ENCODE measurements at regions not wholly inside any gene's neighbourhood (a gene's known extent, or its start where the extent isn't known, plus 50 kb on each side); places are given as distances from the start of the nearest gene placed in this dataset.

DNA sequence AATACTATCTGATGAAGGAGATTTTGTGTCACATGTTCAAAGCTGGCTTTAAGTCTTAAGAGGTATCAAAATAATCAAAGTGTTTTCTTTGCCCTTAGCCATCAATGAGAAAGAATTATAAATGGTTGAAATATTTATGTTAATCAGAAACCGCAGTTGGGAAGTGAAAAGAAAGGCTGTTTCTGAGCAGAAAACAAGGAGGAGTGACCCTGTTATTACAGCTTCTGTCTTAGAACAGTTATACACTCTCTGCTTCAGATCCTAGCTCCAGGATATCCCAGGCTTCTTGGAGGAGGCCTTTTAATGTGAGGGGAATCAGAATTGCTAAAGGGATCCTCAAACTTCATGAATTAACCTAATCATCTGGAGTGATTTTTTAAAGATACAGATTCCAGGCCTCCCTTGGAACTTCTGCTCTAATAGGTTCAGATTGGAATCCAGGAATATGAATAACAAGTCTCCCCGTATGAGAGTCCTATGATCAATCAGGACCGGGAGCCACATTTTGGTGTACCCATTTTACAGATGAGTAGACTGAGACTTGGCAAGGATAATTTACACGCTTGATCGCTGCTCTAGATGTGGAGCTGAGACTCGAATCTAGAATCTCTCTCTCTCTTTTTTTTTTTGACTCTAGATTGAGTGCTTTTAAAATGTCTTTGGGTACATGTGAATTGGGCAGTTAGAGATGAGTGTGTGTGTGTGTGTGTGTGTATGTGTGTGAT is 50.8 kb upstream of the JAG1 start:
- no peak overlapping the region for H3K27ac ChIP-seq (ENCODE audit: low read depth, low read length, severe bottlenecking)
- no peaks in the 10 kb centered on the region for H3K36me3 ChIP-seq (ENCODE audit: control insufficient read depth, insufficient read depth, low read length)
- 84 to 90% methylated on average over 4 to 5 of the region's 6 CpGs for WGBS, 2 experiments (ENCODE audit: insufficient coverage in 2 of 2)
- no peaks in the 10 kb centered on the region for H3K9me3 ChIP-seq (ENCODE audit: control insufficient read depth, low read length)
- no peak overlapping the region for H3K4me3 ChIP-seq (ENCODE audit: extremely low read depth, insufficient read depth, low read length, poor library complexity, severe bottlenecking)
- no peaks in the 10 kb centered on the region for H3K4me1 ChIP-seq (ENCODE audit: control insufficient read depth, insufficient read depth, low read length, poor library complexity, severe bottlenecking)

- no peaks in the 10 kb centered on the region for H3K36me3 ChIP-seq (ENCODE audit: control insufficient read depth, insufficient read depth, low read length)
- WGBS, 2 experiments (ENCODE audit: insufficient coverage in 2 of 2) = 75 to 100% methylated on average over 3 to 4 of the region's 8 CpGs
- H3K27ac ChIP-seq (ENCODE audit: low read depth, low read length, severe bottlenecking) = no peak overlapping the region
- no peaks in the 10 kb centered on the region for H3K9me3 ChIP-seq (ENCODE audit: control insufficient read depth, low read length)
- no peaks in the 10 kb centered on the region for H3K4me1 ChIP-seq (ENCODE audit: control insufficient read depth, insufficient read depth, low read length, poor library complexity, severe bottlenecking)
- H3K4me3 ChIP-seq (ENCODE audit: extremely low read depth, insufficient read depth, low read length, poor library complexity, severe bottlenecking) = no peak overlapping the region
These were observed 55.3 kb upstream of the JAG1 start for GRCh38 chr20:10728873-10729670.

DNA sequence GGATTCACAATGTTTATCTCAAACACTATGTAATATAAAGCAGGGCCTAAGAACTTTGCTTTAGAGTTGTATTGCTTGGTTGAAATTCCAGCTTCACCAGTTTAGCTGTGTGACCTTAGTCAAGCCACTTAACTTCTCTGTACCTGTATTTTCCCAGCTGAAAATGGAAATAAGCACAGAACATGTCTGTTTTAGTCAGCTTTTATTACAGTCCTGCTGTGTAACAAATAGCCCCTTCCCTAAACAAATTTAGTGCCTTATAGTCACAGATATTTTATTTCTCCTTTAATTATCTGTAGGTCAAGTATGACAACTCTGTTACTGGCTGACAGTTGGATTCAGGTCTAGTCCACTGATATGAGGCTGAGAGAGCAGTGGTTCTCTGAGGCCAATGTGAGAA is 56.0 kb upstream of the JAG1 start:
- Histone ChIP-seq H3K4me1 (ENCODE audit: control insufficient read depth, insufficient read depth, low read length, poor library complexity, severe bottlenecking) (no peaks in the 10 kb centered on the region), H3K4me3 (ENCODE audit: extremely low read depth, insufficient read depth, low read length, poor library complexity, severe bottlenecking) (no peak overlapping the region), H3K36me3 (ENCODE audit: control insufficient read depth, insufficient read depth, low read length) (no peaks in the 10 kb centered on the region), H3K27ac (ENCODE audit: low read depth, low read length, severe bottlenecking) (no peak overlapping the region), H3K9me3 (ENCODE audit: control insufficient read depth, low read length) (no peaks in the 10 kb centered on the region)

- H3K9me3 ChIP-seq (ENCODE audit: control insufficient read depth, low read length) = no peaks in the 10 kb centered on the region
- no peak overlapping the region for H3K4me3 ChIP-seq (ENCODE audit: extremely low read depth, insufficient read depth, low read length, poor library complexity, severe bottlenecking)
- no peak overlapping the region for H3K27ac ChIP-seq (ENCODE audit: low read depth, low read length, severe bottlenecking)
- no peaks in the 10 kb centered on the region for H3K36me3 ChIP-seq (ENCODE audit: control insufficient read depth, insufficient read depth, low read length)
- no peaks in the 10 kb centered on the region for H3K4me1 ChIP-seq (ENCODE audit: control insufficient read depth, insufficient read depth, low read length, poor library complexity, severe bottlenecking)
- no CpG with 5 or more reads among the region's 1 CpG for WGBS, 2 experiments (ENCODE audit: insufficient coverage in 2 of 2)
These were observed 56.9 kb upstream of the JAG1 start for GRCh38 chr20:10730629-10731183.

DNA sequence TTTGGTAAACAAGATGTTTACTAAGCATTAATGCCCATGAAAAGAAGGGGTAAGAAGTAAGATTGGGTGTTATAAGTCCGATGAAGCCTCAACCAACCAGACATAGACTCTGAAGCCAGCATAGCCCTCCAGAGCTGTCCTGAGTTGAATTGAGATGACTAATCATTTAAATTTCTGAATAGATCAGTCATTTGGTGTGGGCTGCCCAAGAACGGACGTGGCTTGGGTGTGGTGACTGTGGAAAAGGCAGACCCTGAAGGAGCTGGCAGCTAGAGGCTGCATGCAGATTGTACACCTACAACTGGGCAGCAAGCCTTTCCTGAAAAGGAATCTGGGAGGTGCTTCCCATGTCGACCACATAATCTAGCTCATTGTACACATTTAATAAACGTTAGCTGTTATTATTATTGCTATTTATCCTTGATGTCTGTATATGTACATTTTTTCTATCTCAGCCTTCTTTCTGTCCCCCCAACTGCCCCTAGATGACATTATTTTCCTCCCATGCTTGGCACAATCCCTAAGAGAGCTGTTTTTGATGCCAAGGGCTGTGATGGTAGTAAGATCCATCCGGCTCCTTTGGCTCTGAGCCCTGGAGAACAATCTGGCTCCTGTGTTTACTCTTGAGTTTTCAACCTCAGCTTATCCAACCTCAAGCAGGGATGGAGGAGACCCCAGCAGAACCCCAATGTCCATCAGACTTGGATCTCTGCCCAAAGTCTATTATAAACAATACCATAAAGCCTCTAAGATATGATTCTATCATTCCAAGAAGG is 57.6 kb upstream of the JAG1 start:
- no peaks in the 10 kb centered on the region for H3K9me3 ChIP-seq (ENCODE audit: control insufficient read depth, low read length)
- H3K4me1 ChIP-seq (ENCODE audit: control insufficient read depth, insufficient read depth, low read length, poor library complexity, severe bottlenecking) = no peaks in the 10 kb centered on the region
- H3K36me3 ChIP-seq (ENCODE audit: control insufficient read depth, insufficient read depth, low read length) = no peaks in the 10 kb centered on the region
- 81 to 100% methylated on average over 1 to 2 of the region's 6 CpGs for WGBS, 2 experiments (ENCODE audit: insufficient coverage in 2 of 2)
- H3K27ac ChIP-seq (ENCODE audit: low read depth, low read length, severe bottlenecking) = no peak overlapping the region
- H3K4me3 ChIP-seq (ENCODE audit: extremely low read depth, insufficient read depth, low read length, poor library complexity, severe bottlenecking) = no peak overlapping the region

- Histone ChIP-seq H3K4me3 (ENCODE audit: extremely low read depth, insufficient read depth, low read length, poor library complexity, severe bottlenecking) (no peak overlapping the region), H3K4me1 (ENCODE audit: control insufficient read depth, insufficient read depth, low read length, poor library complexity, severe bottlenecking) (no peaks in the 10 kb centered on the region), H3K9me3 (ENCODE audit: control insufficient read depth, low read length) (no peaks in the 10 kb centered on the region), H3K36me3 (ENCODE audit: control insufficient read depth, insufficient read depth, low read length) (no peaks in the 10 kb centered on the region), H3K27ac (ENCODE audit: low read depth, low read length, severe bottlenecking) (no peak overlapping the region)
- 88% methylated on average over 1 of the region's 1 CpG; no CpG with 5 or more reads in 1 of the 2 experiments for WGBS, 2 experiments (ENCODE audit: insufficient coverage in 2 of 2)
These were observed 59.3 kb upstream of the JAG1 start for GRCh38 chr20:10733122-10733521.

GRCh38 chr20:10735195-10735949 is 61.6 kb upstream of the JAG1 start:
- no peaks in the 10 kb centered on the region for H3K36me3 ChIP-seq (ENCODE audit: control insufficient read depth, insufficient read depth, low read length)
- H3K27ac ChIP-seq (ENCODE audit: low read depth, low read length, severe bottlenecking) = no peak overlapping the region
- no peaks in the 10 kb centered on the region for H3K4me1 ChIP-seq (ENCODE audit: control insufficient read depth, insufficient read depth, low read length, poor library complexity, severe bottlenecking)
- H3K4me3 ChIP-seq (ENCODE audit: extremely low read depth, insufficient read depth, low read length, poor library complexity, severe bottlenecking) = no peak overlapping the region
- 93 to 97% methylated on average over 10 to 11 of the region's 14 CpGs for WGBS, 2 experiments (ENCODE audit: insufficient coverage in 2 of 2)
- H3K9me3 ChIP-seq (ENCODE audit: control insufficient read depth, low read length) = no peaks in the 10 kb centered on the region

DNA sequence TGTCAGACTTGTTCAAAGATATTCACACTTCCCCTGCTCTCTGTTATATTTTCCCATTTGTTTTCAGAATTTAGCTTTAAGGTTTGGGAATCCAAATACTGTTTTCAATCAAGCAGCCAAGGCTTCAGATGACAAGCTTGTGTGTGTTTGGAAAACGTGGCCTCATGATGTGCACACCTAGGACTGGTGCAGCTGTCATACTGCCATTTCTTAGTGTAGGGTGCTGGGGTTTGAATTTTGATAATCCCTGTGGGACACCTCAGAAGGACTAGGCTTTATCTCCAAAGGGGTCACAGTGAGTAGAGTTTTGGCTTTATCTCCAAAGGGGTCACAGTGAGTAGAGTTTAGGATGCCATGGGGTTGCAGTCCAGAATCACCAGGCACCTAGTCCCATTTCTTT is 65.3 kb upstream of the JAG1 start:
- WGBS, 2 experiments (ENCODE audit: insufficient coverage in 2 of 2) = 88 to 89% methylated on average over 1 of the region's 1 CpG
- Histone ChIP-seq H3K27ac (ENCODE audit: low read depth, low read length, severe bottlenecking) (no peak overlapping the region), H3K4me3 (ENCODE audit: extremely low read depth, insufficient read depth, low read length, poor library complexity, severe bottlenecking) (no peak overlapping the region), H3K4me1 (ENCODE audit: control insufficient read depth, insufficient read depth, low read length, poor library complexity, severe bottlenecking) (no peaks in the 10 kb centered on the region), H3K9me3 (ENCODE audit: control insufficient read depth, low read length) (no peaks in the 10 kb centered on the region), H3K36me3 (ENCODE audit: control insufficient read depth, insufficient read depth, low read length) (no peaks in the 10 kb centered on the region)

DNA sequence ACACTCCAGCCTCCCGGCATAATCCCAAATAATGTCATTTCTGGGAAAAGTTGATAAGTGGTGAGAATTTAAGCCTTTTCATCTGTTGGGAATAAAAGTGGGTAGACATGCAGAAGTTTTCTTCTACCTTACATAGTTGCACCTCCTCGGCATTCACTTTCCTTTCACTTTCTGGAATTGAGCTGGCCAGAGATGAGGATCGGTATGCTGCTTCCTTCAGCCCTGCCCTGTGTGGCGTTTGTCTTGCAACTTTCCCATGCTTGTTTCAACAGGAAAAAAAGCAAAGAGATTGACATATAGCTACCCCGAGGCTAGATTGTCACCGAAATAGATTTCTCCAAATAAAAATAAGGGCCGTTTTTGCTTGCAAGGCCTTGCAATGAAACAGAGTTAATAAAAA is 65.8 kb upstream of the JAG1 start:
- Histone ChIP-seq H3K36me3 (ENCODE audit: control insufficient read depth, insufficient read depth, low read length) (no peaks in the 10 kb centered on the region), H3K9me3 (ENCODE audit: control insufficient read depth, low read length) (no peaks in the 10 kb centered on the region), H3K4me3 (ENCODE audit: extremely low read depth, insufficient read depth, low read length, poor library complexity, severe bottlenecking) (no peak overlapping the region), H3K4me1 (ENCODE audit: control insufficient read depth, insufficient read depth, low read length, poor library complexity, severe bottlenecking) (no peaks in the 10 kb centered on the region), H3K27ac (ENCODE audit: low read depth, low read length, severe bottlenecking) (no peak overlapping the region)
- 78 to 91% methylated on average over 5 of the region's 7 CpGs for WGBS, 2 experiments (ENCODE audit: insufficient coverage in 2 of 2)

- no peak overlapping the region for H3K4me3 ChIP-seq (ENCODE audit: extremely low read depth, insufficient read depth, low read length, poor library complexity, severe bottlenecking)
- H3K36me3 ChIP-seq (ENCODE audit: control insufficient read depth, insufficient read depth, low read length) = no peaks in the 10 kb centered on the region
- WGBS, 2 experiments (ENCODE audit: insufficient coverage in 2 of 2) = 100% methylated on average over 1 to 3 of the region's 5 CpGs
These were observed 67.3 kb upstream of the JAG1 start for GRCh38 chr20:10741060-10741459.

More at GRCh38 chr20:10741060-10741459, 67.3 kb upstream of the JAG1 start:
- Histone ChIP-seq H3K4me1 (ENCODE audit: control insufficient read depth, insufficient read depth, low read length, poor library complexity, severe bottlenecking) (no peaks in the 10 kb centered on the region), H3K9me3 (ENCODE audit: control insufficient read depth, low read length) (no peaks in the 10 kb centered on the region), H3K27ac (ENCODE audit: low read depth, low read length, severe bottlenecking) (no peak overlapping the region)

All from mesodermal cell (in vitro differentiated cells).